WTC11 (cell line): ENCODE measurements at regions not wholly inside any gene's neighbourhood (a gene's known extent, or its start where the extent isn't known, plus 50 kb on each side); places are given as distances from the start of the nearest gene placed in this dataset.

Experiments
- ATF2 ChIP-seq: sonication (generic); formaldehyde crosslinking; IDR thresholded peaks from 2 replicates; pipeline ENCODE4 v1.8.1; 2022; ENCODE audit warnings: low read depth, missing genetic modification reagents, borderline replicate concordance
- HMGA2 ChIP-seq: fragments of 250-450 bp; sonication (Bioruptor Pico); IDR thresholded peaks from 2 replicates; pipeline ENCODE4 v1.4.0; 2021; ENCODE audit warnings: mild to moderate bottlenecking, moderate library complexity
- HMGXB4 ChIP-seq: sonication (generic); formaldehyde crosslinking; IDR thresholded peaks from 2 replicates; pipeline ENCODE4 v1.8.1; 2023; ENCODE audit warnings: mild to moderate bottlenecking, moderate library complexity, missing genetic modification reagents
- JUN ChIP-seq: sonication (generic); formaldehyde crosslinking; IDR thresholded peaks from 2 replicates; pipeline ENCODE4 v1.8.0; 2023; ENCODE audit warnings: mild to moderate bottlenecking, missing genetic modification reagents
- ZNF232 ChIP-seq: sonication (generic); formaldehyde crosslinking; IDR thresholded peaks from 2 replicates; pipeline ENCODE4 v1.8.0; 2022; ENCODE audit warnings: mild to moderate bottlenecking, missing genetic modification reagents
- TF ChIP-seq, protein P1 (sequence below): fragments of 200-600 bp; IDR thresholded peaks from 2 replicates; pipeline ENCODE4 v1.8.0; 2022; ENCODE audit warnings: antibody characterized with exemption
- TF ChIP-seq, protein P2 (sequence below): sonication (generic); formaldehyde crosslinking; IDR thresholded peaks from 2 replicates; pipeline ENCODE4 v1.8.1; 2022; ENCODE audit warnings: mild to moderate bottlenecking, moderate library complexity, missing genetic modification reagents

- no peak for TF ChIP-seq HMGXB4
- TF ChIP-seq JUN (CRISPR knock-in tag): no peak
- TF ChIP-seq, protein P1, sequence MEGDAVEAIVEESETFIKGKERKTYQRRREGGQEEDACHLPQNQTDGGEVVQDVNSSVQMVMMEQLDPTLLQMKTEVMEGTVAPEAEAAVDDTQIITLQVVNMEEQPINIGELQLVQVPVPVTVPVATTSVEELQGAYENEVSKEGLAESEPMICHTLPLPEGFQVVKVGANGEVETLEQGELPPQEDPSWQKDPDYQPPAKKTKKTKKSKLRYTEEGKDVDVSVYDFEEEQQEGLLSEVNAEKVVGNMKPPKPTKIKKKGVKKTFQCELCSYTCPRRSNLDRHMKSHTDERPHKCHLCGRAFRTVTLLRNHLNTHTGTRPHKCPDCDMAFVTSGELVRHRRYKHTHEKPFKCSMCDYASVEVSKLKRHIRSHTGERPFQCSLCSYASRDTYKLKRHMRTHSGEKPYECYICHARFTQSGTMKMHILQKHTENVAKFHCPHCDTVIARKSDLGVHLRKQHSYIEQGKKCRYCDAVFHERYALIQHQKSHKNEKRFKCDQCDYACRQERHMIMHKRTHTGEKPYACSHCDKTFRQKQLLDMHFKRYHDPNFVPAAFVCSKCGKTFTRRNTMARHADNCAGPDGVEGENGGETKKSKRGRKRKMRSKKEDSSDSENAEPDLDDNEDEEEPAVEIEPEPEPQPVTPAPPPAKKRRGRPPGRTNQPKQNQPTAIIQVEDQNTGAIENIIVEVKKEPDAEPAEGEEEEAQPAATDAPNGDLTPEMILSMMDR: no peak
- no peak for TF ChIP-seq ZNF232 (CRISPR knock-in tag)
- no peak for TF ChIP-seq HMGA2 (CRISPR knock-in tag)
- TF ChIP-seq ATF2 (CRISPR knock-in tag): no peak
- TF ChIP-seq, protein P2, sequence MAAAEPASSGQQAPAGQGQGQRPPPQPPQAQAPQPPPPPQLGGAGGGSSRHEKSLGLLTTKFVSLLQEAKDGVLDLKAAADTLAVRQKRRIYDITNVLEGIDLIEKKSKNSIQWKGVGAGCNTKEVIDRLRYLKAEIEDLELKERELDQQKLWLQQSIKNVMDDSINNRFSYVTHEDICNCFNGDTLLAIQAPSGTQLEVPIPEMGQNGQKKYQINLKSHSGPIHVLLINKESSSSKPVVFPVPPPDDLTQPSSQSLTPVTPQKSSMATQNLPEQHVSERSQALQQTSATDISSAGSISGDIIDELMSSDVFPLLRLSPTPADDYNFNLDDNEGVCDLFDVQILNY (CRISPR knock-in tag): no peak
These were observed 166.2 kb upstream of the KCNJ16 start for GRCh38 chr17:69908626-69909368.
